Aorta (tissue), 5 donors: ENCODE measurements at regions not wholly inside any gene's neighbourhood (a gene's known extent, or its start where the extent isn't known, plus 50 kb on each side); places are given as distances from the start of the nearest gene placed in this dataset.

ENCODE experiments used
- ATAC-seq: fragments of 200-7000 bp; cut with Tn5 transposase; one replicate; pipeline ENCODE4 v1.9.1; 2022; ENCODE audit warnings: moderate library complexity; ENCODE audit not compliant: low FRiP score
- DNase-seq, 2 donors: peaks; one replicate each; pipeline ENCODE4 v3.0.0-alpha.2; 2020
- H3K27ac ChIP-seq, 2 donors: one replicate each; pipeline ENCODE4 v1.5.1; 2013; ENCODE audit warnings: low read length in 2 of 2, mild to moderate bottlenecking in 2 of 2, moderate library complexity in 2 of 2, control low read depth in 1 of 2, inconsistent platforms in 1 of 2, low read depth in 1 of 2
- H3K27me3 ChIP-seq, 2 donors: one replicate each; pipeline ENCODE4 v1.6.1; 2013; ENCODE audit warnings: control low read depth in 1 of 2, low read length in 1 of 2, mild to moderate bottlenecking in 1 of 2, moderate library complexity in 1 of 2; ENCODE audit not compliant: insufficient read depth in 2 of 2, control insufficient read depth in 1 of 2
- H3K36me3 ChIP-seq, 2 donors: one replicate each; pipeline ENCODE4 v1.6.1; 2013; ENCODE audit warnings: control low read depth in 1 of 2, low read length in 1 of 2, mild to moderate bottlenecking in 1 of 2; ENCODE audit not compliant: insufficient read depth in 2 of 2, control insufficient read depth in 1 of 2
- H3K4me1 ChIP-seq, 2 donors: one replicate each; pipeline ENCODE4 v1.6.1; 2013; ENCODE audit warnings: low read length in 2 of 2, control low read depth in 1 of 2, mild to moderate bottlenecking in 1 of 2, moderate library complexity in 1 of 2; ENCODE audit not compliant: insufficient read depth in 2 of 2, control insufficient read depth in 1 of 2
- H3K4me3 ChIP-seq, 2 donors: one replicate each; pipeline ENCODE4 v1.5.1; 2013; ENCODE audit warnings: low read length in 2 of 2, control low read depth in 1 of 2, mild to moderate bottlenecking in 1 of 2
- H3K9me3 ChIP-seq: one replicate; pipeline ENCODE4 v1.6.1; 2013; ENCODE audit warnings: mild to moderate bottlenecking, low read length; ENCODE audit not compliant: control insufficient read depth
- WGBS, 2 donors: extraction: QIAGEN DNeasy Blood & Tissue Kit; methylation state at CpG; one replicate each; pipeline ENCODE4 v1.1.7; 2013; 5-methylcytosine and 5-hydroxymethylcytosine counted together
- intact Hi-C, 2 donors: fragments of 100-400 bp; cut with DNase I; formaldehyde crosslinking; loops; one replicate each; pipeline versions ENCODE4 v1.14.2 to v1.15.0; 2022
- donor health status: healthy with polysubstance abuse.
- donor health status: Bipolar disorder and iron deficiency.
- donor health status: DM: no; HTN: no; CAD: no.
- donor health status: DM: no; HTN: no; CAD: no.
- donor health status: DM: yes; HTN: yes; CAD: no.

- DNase-seq = no peak
- 62 to 65% methylated on average over 6 of the region's 6 CpGs for WGBS, 2 donors
- no peak for ATAC-seq
- no peak overlapping the region for H3K27ac ChIP-seq
- no peaks in the 10 kb centered on the region for H3K36me3 ChIP-seq
- H3K4me3 ChIP-seq = no peak overlapping the region
- intact Hi-C loops = no loop called here
- H3K27me3 ChIP-seq = no peaks in the 10 kb centered on the region
- H3K4me1 ChIP-seq = no peaks in the 10 kb centered on the region
- peaks cover 2% of the 10 kb centered on the region for H3K9me3 ChIP-seq
These were observed 924.1 kb upstream of the TMEM132C start for GRCh38 chr12:127342861-127343260.

GRCh38 chr12:127343940-127344339, 923.0 kb upstream of the TMEM132C start:
- DNase-seq (no peak), ATAC-seq (no peak)
- no peak overlapping the region for H3K4me3 ChIP-seq
- 68 to 69% methylated on average over 5 of the region's 5 CpGs for WGBS, 2 donors
- H3K27ac ChIP-seq = no peak overlapping the region
- H3K27me3 ChIP-seq = no peaks in the 10 kb centered on the region
- H3K36me3 ChIP-seq = no peaks in the 10 kb centered on the region
- H3K4me1 ChIP-seq = no peaks in the 10 kb centered on the region
- H3K9me3 ChIP-seq = peaks cover 2% of the 10 kb centered on the region
- intact Hi-C loops = no loop called here

GRCh38 chr12:127351481-127352010, 915.4 kb upstream of the TMEM132C start:
- H3K9me3 ChIP-seq = no peaks in the 10 kb centered on the region
- ATAC-seq (no peak), DNase-seq (no peak)
- no peaks in the 10 kb centered on the region for H3K4me1 ChIP-seq
- no peaks in the 10 kb centered on the region for H3K36me3 ChIP-seq
- H3K27me3 ChIP-seq = no peaks in the 10 kb centered on the region
- H3K4me3 ChIP-seq = no peak overlapping the region
- 88% methylated on average over 11 of the region's 11 CpGs for WGBS, 2 donors
- no peak overlapping the region for H3K27ac ChIP-seq
- intact Hi-C loops = no loop called here

GRCh38 chr12:127355061-127355841, 911.7 kb upstream of the TMEM132C start:
- no peak for DNase-seq
- H3K4me1 ChIP-seq = no peaks in the 10 kb centered on the region
- intact Hi-C loops = no loop called here
- WGBS, 2 donors = 53 to 57% methylated on average over 10 of the region's 10 CpGs
- H3K4me3 ChIP-seq = no peak overlapping the region
- H3K27me3 ChIP-seq = no peaks in the 10 kb centered on the region
- ATAC-seq = no peak
- H3K36me3 ChIP-seq = no peaks in the 10 kb centered on the region
- no peaks in the 10 kb centered on the region for H3K9me3 ChIP-seq
- no peak overlapping the region for H3K27ac ChIP-seq

- ATAC-seq (no peak), DNase-seq (no peak)
- Histone ChIP-seq H3K27ac (no peak overlapping the region), H3K27me3 (no peaks in the 10 kb centered on the region), H3K4me1 (no peaks in the 10 kb centered on the region), H3K4me3 (no peak overlapping the region), H3K36me3 (no peaks in the 10 kb centered on the region), H3K9me3 (no peaks in the 10 kb centered on the region)
- WGBS, 2 donors = 58 to 63% methylated on average over 2 of the region's 2 CpGs
- intact Hi-C loops = no loop called here
These were observed 908.1 kb upstream of the TMEM132C start for GRCh38 chr12:127358888-127359287.

- H3K9me3 ChIP-seq = no peaks in the 10 kb centered on the region
- H3K36me3 ChIP-seq = no peaks in the 10 kb centered on the region
- no peaks in the 10 kb centered on the region for H3K4me1 ChIP-seq
- no peak overlapping the region for H3K27ac ChIP-seq
- no peak for DNase-seq
- H3K4me3 ChIP-seq = no peak overlapping the region
- H3K27me3 ChIP-seq = no peaks in the 10 kb centered on the region
- intact Hi-C loops = no loop called here
- no peak for ATAC-seq
- 92 to 93% methylated on average over 6 of the region's 6 CpGs for WGBS, 2 donors
These were observed 906.4 kb upstream of the TMEM132C start for GRCh38 chr12:127360580-127360979.

GRCh38 chr12:127362121-127362520, 904.8 kb upstream of the TMEM132C start:
- Histone ChIP-seq H3K4me3 (no peak overlapping the region), H3K27ac (no peak overlapping the region), H3K4me1 (no peaks in the 10 kb centered on the region), H3K36me3 (no peaks in the 10 kb centered on the region), H3K27me3 (no peaks in the 10 kb centered on the region), H3K9me3 (no peaks in the 10 kb centered on the region)
- intact Hi-C loops = no loop called here
- WGBS, 2 donors = 94 to 96% methylated on average over 4 of the region's 4 CpGs
- DNase-seq (no peak), ATAC-seq (no peak)

GRCh38 chr12:127363392-127363791, 903.6 kb upstream of the TMEM132C start:
- intact Hi-C loops = no loop called here
- DNase-seq (no peak), ATAC-seq (no peak)
- no peaks in the 10 kb centered on the region for H3K9me3 ChIP-seq
- 54 to 58% methylated on average over 2 of the region's 2 CpGs for WGBS, 2 donors
- no peak overlapping the region for H3K4me3 ChIP-seq
- H3K27me3 ChIP-seq = no peaks in the 10 kb centered on the region
- no peaks in the 10 kb centered on the region for H3K4me1 ChIP-seq
- no peaks in the 10 kb centered on the region for H3K36me3 ChIP-seq
- no peak overlapping the region for H3K27ac ChIP-seq

GRCh38 chr12:127373559-127373958, 893.4 kb upstream of the TMEM132C start:
- no peak for ATAC-seq
- intact Hi-C loops = no loop called here
- H3K27ac ChIP-seq = no peak overlapping the region
- DNase-seq = no peak
- H3K4me3 ChIP-seq = no peak overlapping the region
- H3K36me3 ChIP-seq = no peaks in the 10 kb centered on the region
- WGBS, 2 donors = 86 to 89% methylated on average over 4 of the region's 4 CpGs
- H3K4me1 ChIP-seq = no peaks in the 10 kb centered on the region
- no peaks in the 10 kb centered on the region for H3K9me3 ChIP-seq
- no peaks in the 10 kb centered on the region for H3K27me3 ChIP-seq
